ENCODE measurements at regions not wholly inside any gene's neighbourhood (a gene's known extent, or its start where the extent isn't known, plus 50 kb on each side); places are given as distances from the start of the nearest gene placed in this dataset.

DNA sequence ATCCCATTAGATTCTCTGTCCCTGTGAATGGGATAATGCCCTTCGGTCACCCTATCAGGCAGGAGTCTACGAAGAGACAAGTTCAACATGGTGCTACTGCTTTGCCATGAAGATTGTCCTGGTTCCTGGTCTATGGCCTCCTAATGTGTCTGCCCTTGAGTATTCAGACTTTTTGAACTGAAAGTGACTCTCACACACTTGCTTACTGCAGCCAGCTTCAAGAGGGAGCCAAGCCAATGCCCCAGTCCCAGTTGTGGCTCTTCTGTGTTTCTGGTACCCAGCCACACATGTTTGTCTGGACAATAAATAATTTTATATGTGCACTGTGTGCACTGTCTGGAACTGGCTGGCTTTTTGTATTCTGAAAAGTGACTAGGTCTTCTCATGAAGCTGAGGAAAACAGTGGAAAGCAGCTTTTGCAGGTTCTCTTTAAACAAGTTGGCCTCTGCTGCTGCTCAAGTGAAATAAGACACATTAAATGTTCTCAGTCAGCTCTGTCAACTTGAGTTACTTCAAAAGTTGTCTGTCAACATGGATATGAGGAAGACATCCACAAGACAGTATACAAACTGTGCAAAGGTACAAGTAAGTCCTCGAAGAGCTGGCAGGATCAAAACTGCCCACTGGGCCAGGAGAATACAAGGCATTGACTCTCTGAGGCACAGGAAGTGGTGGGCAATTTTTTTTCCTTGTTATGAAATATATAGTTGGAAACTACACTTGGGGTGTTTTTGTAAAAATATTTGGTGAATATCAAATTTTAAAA, 60.0 kb downstream of the ZNF608 start:
- TF ChIP-seq RARB (CRISPR knock-in tag; IDR thresholded peaks at IDR 0.05) (no peak), ISL1 (CRISPR knock-in tag; IDR thresholded peaks at IDR 0.05) (no peak), BACH2 (CRISPR knock-in tag; IDR thresholded peaks at IDR 0.05; ENCODE audit: borderline replicate concordance) (no peak), ZNF565 (CRISPR knock-in tag; conservative IDR thresholded peaks at IDR 0.05; ENCODE audit: low read depth) (no peak), ESRRG (CRISPR knock-in tag; IDR thresholded peaks at IDR 0.05) (no peak), PPARA (CRISPR knock-in tag; IDR thresholded peaks at IDR 0.05; ENCODE audit: borderline replicate concordance) (no peak), ZNF70 (CRISPR knock-in tag; IDR thresholded peaks at IDR 0.05) (no peak), OSR1 (CRISPR knock-in tag; IDR thresholded peaks at IDR 0.05) (no peak)
